Uterus (tissue), 3 donors: ENCODE measurements at regions not wholly inside any gene's neighbourhood (a gene's known extent, or its start where the extent isn't known, plus 50 kb on each side); places are given as distances from the start of the nearest gene placed in this dataset.

Experiments used
- DNase-seq, 2 donors: peaks; one replicate each; pipeline ENCODE4 v3.0.0-alpha.2; 2019 to 2020
- H3K27ac ChIP-seq, 2 donors: fragments of 200-600 bp; sonication (generic); 1 replicate in 1 of 2; 2 replicates in 1 of 2; pipeline ENCODE4 v1.5.1; 2016 to 2018
- H3K27me3 ChIP-seq, 2 donors: fragments of 200-600 bp; sonication (generic); one replicate each; pipeline ENCODE4 v1.5.1; 2018 to 2019; ENCODE audit warnings: control low read depth in 1 of 2
- H3K36me3 ChIP-seq, 2 donors: fragments of 200-600 bp; sonication (generic); one replicate each; pipeline ENCODE4 v1.5.1; 2019; ENCODE audit warnings: control low read depth in 1 of 2
- H3K4me1 ChIP-seq, 2 donors: fragments of 200-600 bp; sonication (generic); one replicate each; pipeline ENCODE4 v1.5.1; 2018 to 2019; ENCODE audit warnings: control low read depth in 1 of 2
- H3K4me3 ChIP-seq, 2 donors: fragments of 200-600 bp; sonication (generic); 1 replicate in 1 of 2; 2 replicates in 1 of 2; pipeline ENCODE4 v1.5.1; 2018 to 2019; ENCODE audit warnings: mild to moderate bottlenecking in 1 of 2
- H3K9me3 ChIP-seq, 2 donors: fragments of 200-600 bp; sonication (generic); one replicate each; pipeline ENCODE4 v1.5.1; 2019; ENCODE audit warnings: control low read depth in 1 of 2
- CTCF ChIP-seq, 4 experiments: fragments of 200-600 bp in 2 of 4; fragments of 450-650 bp in 2 of 4; sonication (generic) in 2 of 4; IDR thresholded peaks; one replicate each; pipeline ENCODE4 v1.5.1; 2016 to 2019; ENCODE audit warnings: antibody characterized with exemption in 4 of 4, mild to moderate bottlenecking in 2 of 4, moderate library complexity in 1 of 4
- POLR2A ChIP-seq, 2 donors: fragments of 450-650 bp; IDR thresholded peaks; one replicate each; pipeline ENCODE4 v1.6.1; 2016; ENCODE audit warnings: antibody characterized with exemption in 2 of 2, mild to moderate bottlenecking in 1 of 2, moderate library complexity in 1 of 2
- intact Hi-C: fragments of 100-400 bp; cut with DNase I; formaldehyde crosslinking; loops from one replicate; pipeline ENCODE4 v1.15.1; 2023; ENCODE audit warnings: low total_unique reads
- donor health status: DM: yes; HTN: yes; CAD: no.

DNA sequence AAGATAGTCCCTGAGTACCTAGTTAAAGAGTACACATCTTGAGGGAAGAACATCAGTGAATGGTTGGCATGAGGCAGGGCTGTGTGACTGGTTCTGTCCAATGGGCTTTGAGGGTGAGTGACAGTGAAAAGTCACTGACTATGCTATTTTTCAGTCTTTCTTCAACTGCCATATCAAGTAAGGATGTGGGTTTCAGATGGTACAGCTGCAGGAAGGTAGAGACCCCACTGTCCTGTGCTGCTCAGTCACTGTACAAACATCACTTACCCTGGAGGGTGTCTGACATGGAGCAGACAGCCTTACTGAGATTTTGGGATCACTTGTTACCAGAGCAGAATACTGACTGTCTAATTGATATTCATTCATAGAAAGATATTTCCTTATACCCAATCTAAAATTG, 115.3 kb upstream of the ASCC3 start:
- DNase-seq = no peak
- no peaks in the 10 kb centered on the region for H3K9me3 ChIP-seq
- TF ChIP-seq CTCF (IDR thresholded peaks at IDR 0.05) (no peak), POLR2A (IDR thresholded peaks at IDR 0.05) (no peak)
- no peaks in the 10 kb centered on the region for H3K4me1 ChIP-seq
- no peaks in the 10 kb centered on the region for H3K36me3 ChIP-seq
- no peaks in the 10 kb centered on the region for H3K27me3 ChIP-seq
- H3K27ac ChIP-seq = no peak overlapping the region
- intact Hi-C loops = no loop called here
- H3K4me3 ChIP-seq = no peak overlapping the region

DNA sequence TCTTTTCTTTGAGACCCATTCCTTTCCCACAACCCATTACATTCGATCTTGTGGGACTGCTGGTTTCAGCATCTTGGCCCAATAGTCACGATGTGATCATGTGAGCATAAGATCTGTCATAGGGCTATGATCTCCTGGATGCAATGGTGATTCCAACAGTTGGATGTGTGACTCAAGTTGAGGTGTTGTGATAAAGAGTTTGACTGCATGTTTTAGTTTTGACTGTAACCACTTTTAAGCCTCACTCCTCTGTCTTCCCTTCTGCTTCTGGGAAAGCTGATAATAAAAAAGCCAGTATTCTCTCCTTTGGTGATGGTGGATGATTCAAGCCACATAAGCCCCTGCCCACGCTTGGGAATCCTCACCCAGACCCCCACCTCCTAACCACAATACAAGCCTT, 117.0 kb upstream of the ASCC3 start:
- DNase-seq = no peak
- Histone ChIP-seq H3K9me3 (no peaks in the 10 kb centered on the region), H3K27me3 (no peaks in the 10 kb centered on the region), H3K27ac (no peak overlapping the region), H3K4me3 (no peak overlapping the region), H3K4me1 (no peaks in the 10 kb centered on the region), H3K36me3 (no peaks in the 10 kb centered on the region)
- intact Hi-C loops = no loop called here
- TF ChIP-seq CTCF (IDR thresholded peaks at IDR 0.05) (no peak), POLR2A (IDR thresholded peaks at IDR 0.05) (no peak)

GRCh38 chr6:100999034-100999597, 118.0 kb upstream of the ASCC3 start:
- no peak for DNase-seq
- intact Hi-C loops = no loop called here
- Histone ChIP-seq H3K4me3 (no peak overlapping the region), H3K4me1 (no peaks in the 10 kb centered on the region), H3K27ac (no peak overlapping the region), H3K36me3 (no peaks in the 10 kb centered on the region), H3K27me3 (no peaks in the 10 kb centered on the region), H3K9me3 (no peaks in the 10 kb centered on the region)
- no peak for TF ChIP-seq CTCF (IDR thresholded peaks at IDR 0.05)
- TF ChIP-seq POLR2A (IDR thresholded peaks at IDR 0.05) = no peak

- no peaks in the 10 kb centered on the region for H3K27me3 ChIP-seq
- no peak for DNase-seq
- H3K4me3 ChIP-seq = no peak overlapping the region
- no peak for TF ChIP-seq POLR2A (IDR thresholded peaks at IDR 0.05)
- no peak for TF ChIP-seq CTCF (IDR thresholded peaks at IDR 0.05)
- H3K27ac ChIP-seq = no peak overlapping the region
- no peaks in the 10 kb centered on the region for H3K36me3 ChIP-seq
- intact Hi-C loops = no loop called here
- H3K9me3 ChIP-seq = no peaks in the 10 kb centered on the region
- no peaks in the 10 kb centered on the region for H3K4me1 ChIP-seq
Observed at GRCh38 chr6:101000341-101000740, 119.2 kb upstream of the ASCC3 start.

DNA sequence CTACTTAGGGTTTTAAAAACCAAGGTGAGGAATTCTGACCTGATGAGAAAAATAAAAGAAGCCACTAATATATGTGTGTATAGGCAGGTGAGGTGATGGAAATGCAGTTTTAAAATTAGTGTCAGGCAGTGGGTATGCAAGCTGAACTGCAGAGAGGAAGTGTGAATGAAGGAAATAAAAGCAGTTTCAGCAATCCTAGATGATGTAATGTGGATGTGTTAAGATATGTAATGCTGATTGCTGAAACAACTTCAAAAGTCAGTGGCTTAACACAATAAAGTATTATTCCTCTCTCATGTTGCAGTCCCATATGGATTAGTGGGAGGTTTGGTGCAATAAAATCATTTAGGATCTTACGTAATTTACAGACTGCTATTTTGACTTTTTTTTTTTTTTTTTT, 119.9 kb upstream of the ASCC3 start:
- H3K27me3 ChIP-seq = no peaks in the 10 kb centered on the region
- no peaks in the 10 kb centered on the region for H3K36me3 ChIP-seq
- H3K9me3 ChIP-seq = no peaks in the 10 kb centered on the region
- no peak overlapping the region for H3K4me3 ChIP-seq
- no peak for DNase-seq
- H3K27ac ChIP-seq = no peak overlapping the region
- intact Hi-C loops = no loop called here
- no peaks in the 10 kb centered on the region for H3K4me1 ChIP-seq
- TF ChIP-seq POLR2A (IDR thresholded peaks at IDR 0.05) = no peak
- no peak for TF ChIP-seq CTCF (IDR thresholded peaks at IDR 0.05)
